ENCODE measurements at regions not wholly inside any gene's neighbourhood (a gene's known extent, or its start where the extent isn't known, plus 50 kb on each side); places are given as distances from the start of the nearest gene placed in this dataset.

DNA sequence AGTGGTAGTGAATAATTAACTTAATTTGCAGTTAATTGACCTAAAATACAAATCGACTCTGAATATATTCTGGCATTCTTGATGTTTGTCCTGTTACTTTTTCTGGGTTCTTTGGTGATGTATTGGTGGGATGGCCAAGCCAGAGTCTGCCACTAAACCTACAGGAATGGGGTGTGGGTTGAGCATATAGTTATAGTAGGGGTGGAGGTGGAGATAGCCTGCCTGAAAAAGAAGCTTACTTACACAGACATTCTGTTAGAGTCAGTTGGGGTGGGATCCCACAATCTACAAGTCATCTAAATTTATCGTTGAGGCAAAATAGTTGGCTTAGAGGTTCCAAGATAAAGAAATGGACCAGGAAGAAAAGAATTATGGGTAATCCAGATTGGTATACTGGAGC, 787.7 kb downstream of the TMTC2 start:
- CTCF ChIA-PET, result no interaction called here
- no peak for TF ChIP-seq CTBP1 (IDR thresholded peaks at IDR 0.05; ENCODE audit: borderline replicate concordance)
- TF ChIP-seq ARNT (IDR thresholded peaks at IDR 0.05), result no peak
- TF ChIP-seq ELF4 (IDR thresholded peaks at IDR 0.05), result no peak
- no peak for TF ChIP-seq SP1 (IDR thresholded peaks at IDR 0.05)
- no peak for TF ChIP-seq HDGF (IDR thresholded peaks at IDR 0.05; ENCODE audit: borderline replicate concordance)
- TF ChIP-seq L3MBTL2 (conservative IDR thresholded peaks at IDR 0.05), result no peak
- no peak for TF ChIP-seq SUZ12 (IDR thresholded peaks at IDR 0.05)
- TF ChIP-seq, protein P1, sequence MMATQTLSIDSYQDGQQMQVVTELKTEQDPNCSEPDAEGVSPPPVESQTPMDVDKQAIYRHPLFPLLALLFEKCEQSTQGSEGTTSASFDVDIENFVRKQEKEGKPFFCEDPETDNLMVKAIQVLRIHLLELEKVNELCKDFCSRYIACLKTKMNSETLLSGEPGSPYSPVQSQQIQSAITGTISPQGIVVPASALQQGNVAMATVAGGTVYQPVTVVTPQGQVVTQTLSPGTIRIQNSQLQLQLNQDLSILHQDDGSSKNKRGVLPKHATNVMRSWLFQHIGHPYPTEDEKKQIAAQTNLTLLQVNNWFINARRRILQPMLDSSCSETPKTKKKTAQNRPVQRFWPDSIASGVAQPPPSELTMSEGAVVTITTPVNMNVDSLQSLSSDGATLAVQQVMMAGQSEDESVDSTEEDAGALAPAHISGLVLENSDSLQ (IDR thresholded peaks at IDR 0.05), result no peak
- no peak for TF ChIP-seq FOXM1 (IDR thresholded peaks at IDR 0.05; ENCODE audit: borderline replicate concordance)
- TF ChIP-seq LEF1 (IDR thresholded peaks at IDR 0.05; ENCODE audit: borderline replicate concordance), result no peak
- no peak for TF ChIP-seq TARDBP (IDR thresholded peaks at IDR 0.05)
- no peak for TF ChIP-seq NFRKB (IDR thresholded peaks at IDR 0.05)
- TF ChIP-seq BHLHE40 (IDR thresholded peaks at IDR 0.05; ENCODE audit: borderline replicate concordance), result no peak
- DNase-seq (ENCODE audit: extremely low spot score), result no peak
- POLR2A ChIA-PET, result no interaction called here

DNA sequence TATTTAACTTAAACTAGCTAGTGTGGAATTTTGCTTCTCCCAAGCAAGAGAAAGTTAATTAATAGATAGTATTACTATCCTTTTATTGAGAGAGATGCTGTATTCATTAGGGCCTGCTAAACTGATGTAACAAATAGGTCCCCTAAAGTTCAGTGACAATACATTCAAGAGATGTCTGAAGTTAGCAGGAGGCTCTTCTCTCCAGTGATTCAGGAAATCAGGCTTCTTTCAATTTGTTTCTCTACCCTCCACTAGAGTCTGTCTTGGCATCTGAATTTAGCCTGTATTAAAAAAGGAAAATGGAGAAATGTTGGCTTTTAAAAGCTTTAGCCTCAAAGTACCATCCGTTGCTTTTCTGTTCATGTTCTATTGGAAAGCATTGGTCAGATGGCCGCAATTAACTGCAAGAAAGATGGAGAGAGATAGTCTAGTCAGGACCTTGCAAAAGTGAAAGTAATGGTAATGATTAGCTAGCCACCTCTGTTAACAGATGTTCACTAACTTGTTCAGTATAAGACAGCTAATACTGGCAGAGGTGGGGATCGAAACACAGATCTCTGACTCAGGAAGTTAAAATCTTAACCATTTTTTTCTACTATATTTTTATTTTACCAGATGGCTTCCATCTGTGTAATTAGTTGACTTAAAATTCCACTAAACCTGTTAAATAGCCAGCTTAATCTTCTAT, 786.8 kb downstream of the TMTC2 start:
- ChIA-PET POLR2A (no interaction called here), CTCF (no interaction called here)
- TF ChIP-seq FOXM1 (IDR thresholded peaks at IDR 0.05; ENCODE audit: borderline replicate concordance) (no peak), L3MBTL2 (conservative IDR thresholded peaks at IDR 0.05) (no peak), LEF1 (IDR thresholded peaks at IDR 0.05; ENCODE audit: borderline replicate concordance) (no peak), HDGF (IDR thresholded peaks at IDR 0.05; ENCODE audit: borderline replicate concordance) (no peak), ZNF384 (IDR thresholded peaks at IDR 0.05) (no peak), ELF4 (IDR thresholded peaks at IDR 0.05) (no peak), BHLHE40 (IDR thresholded peaks at IDR 0.05; ENCODE audit: borderline replicate concordance) (no peak), NFRKB (IDR thresholded peaks at IDR 0.05) (no peak), ARNT (IDR thresholded peaks at IDR 0.05) (no peak), FOXA1 (IDR thresholded peaks at IDR 0.05) (no peak), TARDBP (IDR thresholded peaks at IDR 0.05) (no peak), SUZ12 (IDR thresholded peaks at IDR 0.05) (no peak), FOXK2 (IDR thresholded peaks at IDR 0.05) (no peak), CTBP1 (IDR thresholded peaks at IDR 0.05; ENCODE audit: borderline replicate concordance) (no peak), SP1 (IDR thresholded peaks at IDR 0.05) (no peak)
- TF ChIP-seq, protein P1 (IDR thresholded peaks at IDR 0.05), result no peak
- DNase-seq (ENCODE audit: extremely low spot score), result no peak

DNA sequence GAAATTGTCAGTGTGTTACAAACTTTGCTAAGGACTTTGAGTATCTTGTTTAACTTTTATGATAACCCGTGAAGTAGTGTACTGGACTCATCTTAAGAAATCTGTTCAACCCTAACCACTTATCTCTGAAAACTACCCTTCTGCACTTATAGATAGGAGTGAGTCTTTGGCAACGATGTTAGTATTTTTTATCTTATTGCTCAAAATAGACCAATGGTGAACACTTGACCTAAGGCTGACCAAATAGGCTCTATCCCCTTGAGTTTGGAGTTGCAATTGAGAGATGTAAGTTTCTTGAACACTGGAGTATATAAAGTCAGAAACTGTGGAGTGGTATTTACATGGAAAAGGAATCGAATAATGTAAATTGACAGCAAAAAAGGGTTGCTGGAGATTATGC, 786.1 kb downstream of the TMTC2 start:
- CTCF ChIA-PET, result no interaction called here
- TF ChIP-seq BHLHE40 (IDR thresholded peaks at IDR 0.05; ENCODE audit: borderline replicate concordance), result no peak
- DNase-seq (ENCODE audit: extremely low spot score), result no peak
- POLR2A ChIA-PET, result no interaction called here

DNA sequence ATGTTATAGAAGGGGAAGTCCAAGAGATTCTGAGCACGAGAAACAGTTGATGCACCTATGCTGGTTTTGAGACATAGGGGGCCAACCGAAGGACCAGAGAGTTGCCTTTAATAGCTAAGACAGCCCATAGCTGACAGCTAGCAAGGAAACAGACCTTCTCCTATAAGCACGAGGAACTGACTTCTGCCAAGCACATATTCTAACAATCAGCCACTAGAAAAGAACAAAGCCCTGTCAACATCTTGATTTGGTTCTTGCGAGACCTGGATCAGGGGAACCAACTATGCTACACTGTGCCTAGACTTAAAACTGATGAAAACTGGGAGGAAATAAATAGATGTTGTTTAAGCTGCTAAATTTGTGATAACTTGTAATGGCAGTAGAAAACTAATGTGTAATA, 785.6 kb downstream of the TMTC2 start:
- no peak for TF ChIP-seq L3MBTL2 (conservative IDR thresholded peaks at IDR 0.05)
- TF ChIP-seq NFRKB (IDR thresholded peaks at IDR 0.05), result no peak
- TF ChIP-seq SP1 (IDR thresholded peaks at IDR 0.05), result no peak
- TF ChIP-seq LEF1 (IDR thresholded peaks at IDR 0.05; ENCODE audit: borderline replicate concordance), result no peak
- TF ChIP-seq BHLHE40 (IDR thresholded peaks at IDR 0.05; ENCODE audit: borderline replicate concordance), result no peak
- TF ChIP-seq TARDBP (IDR thresholded peaks at IDR 0.05), result no peak
- POLR2A ChIA-PET, result no interaction called here
- DNase-seq (ENCODE audit: extremely low spot score), result no peak
- CTCF ChIA-PET, result no interaction called here

DNA sequence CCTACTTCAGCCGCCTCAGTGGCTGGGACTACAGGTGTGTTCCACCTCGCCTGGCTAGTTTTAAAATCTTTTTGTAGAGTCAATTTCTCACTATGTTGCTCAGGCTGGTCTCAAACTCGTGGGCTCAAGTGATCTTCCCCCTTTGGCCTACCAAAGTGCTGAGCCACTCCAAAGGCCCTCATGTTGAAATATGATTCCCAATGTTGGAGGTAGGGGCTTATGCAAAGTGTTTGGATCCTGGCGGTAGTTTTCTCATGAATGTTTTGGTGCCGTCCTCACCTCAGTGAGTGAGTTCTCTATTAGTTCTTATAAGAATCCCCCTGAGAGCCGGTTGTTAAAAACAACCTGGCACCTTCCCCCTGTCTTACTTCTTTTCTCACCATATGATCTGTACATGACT, 784.6 kb downstream of the TMTC2 start:
- DNase-seq (ENCODE audit: extremely low spot score), result no peak
- ChIA-PET CTCF (no interaction called here), POLR2A (no interaction called here)
- TF ChIP-seq ARNT (IDR thresholded peaks at IDR 0.05) (no peak), LEF1 (IDR thresholded peaks at IDR 0.05; ENCODE audit: borderline replicate concordance) (no peak), FOXK2 (IDR thresholded peaks at IDR 0.05) (no peak), ELF4 (IDR thresholded peaks at IDR 0.05) (no peak), SP1 (IDR thresholded peaks at IDR 0.05) (no peak), ZNF384 (IDR thresholded peaks at IDR 0.05) (no peak), BHLHE40 (IDR thresholded peaks at IDR 0.05; ENCODE audit: borderline replicate concordance) (no peak), HDGF (IDR thresholded peaks at IDR 0.05; ENCODE audit: borderline replicate concordance) (no peak), FOXM1 (IDR thresholded peaks at IDR 0.05; ENCODE audit: borderline replicate concordance) (no peak), SUZ12 (IDR thresholded peaks at IDR 0.05) (no peak), L3MBTL2 (conservative IDR thresholded peaks at IDR 0.05) (no peak), NFRKB (IDR thresholded peaks at IDR 0.05) (no peak), FOXA1 (IDR thresholded peaks at IDR 0.05) (no peak), TARDBP (IDR thresholded peaks at IDR 0.05) (no peak), CTBP1 (IDR thresholded peaks at IDR 0.05; ENCODE audit: borderline replicate concordance) (no peak)
- TF ChIP-seq, protein P1 (IDR thresholded peaks at IDR 0.05), result no peak

DNA sequence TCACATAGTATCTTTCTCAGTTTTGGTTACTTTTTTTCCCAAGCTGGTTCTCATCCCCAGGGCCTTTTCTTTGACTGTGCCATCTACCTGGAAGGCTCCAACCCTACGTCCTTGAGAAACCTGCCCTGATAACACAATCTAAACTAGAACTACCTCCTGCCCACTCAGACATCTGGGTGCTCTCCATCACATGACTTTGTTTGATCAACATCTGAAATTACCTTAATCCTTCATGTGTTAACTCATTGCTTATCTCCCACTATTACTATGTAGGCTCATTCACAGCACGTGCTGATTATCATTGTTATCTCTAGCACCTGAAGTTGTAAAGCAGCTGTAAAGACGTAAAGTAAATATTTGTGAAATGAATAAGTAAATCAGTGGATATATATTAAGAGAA, 784.0 kb downstream of the TMTC2 start:
- POLR2A ChIA-PET, result no interaction called here
- CTCF ChIA-PET, result no interaction called here
- TF ChIP-seq HDGF (IDR thresholded peaks at IDR 0.05; ENCODE audit: borderline replicate concordance) (no peak), FOXK2 (IDR thresholded peaks at IDR 0.05) (no peak), TARDBP (IDR thresholded peaks at IDR 0.05) (no peak), FOXM1 (IDR thresholded peaks at IDR 0.05; ENCODE audit: borderline replicate concordance) (no peak), NFRKB (IDR thresholded peaks at IDR 0.05) (no peak), SP1 (IDR thresholded peaks at IDR 0.05) (no peak)
- DNase-seq (ENCODE audit: extremely low spot score), result no peak
